ENCODE measurements at regions not wholly inside any gene's neighbourhood (a gene's known extent, or its start where the extent isn't known, plus 50 kb on each side); places are given as distances from the start of the nearest gene placed in this dataset.

GRCh38 chr5:174186096-174186695 is 140.7 kb downstream of the NSG2 start:
- no peak for TF ChIP-seq CTCF (conservative IDR thresholded peaks at IDR 0.05 in 1 of 2, IDR thresholded peaks at IDR 0.05 in 1 of 2; ENCODE audit: low read depth in 1 of 2, low read length in 2 of 2)
- no peak for TF ChIP-seq EZH2 (IDR thresholded peaks at IDR 0.05; ENCODE audit: low read length, missing control alignments)
